ENCODE measurements at regions not wholly inside any gene's neighbourhood (a gene's known extent, or its start where the extent isn't known, plus 50 kb on each side); places are given as distances from the start of the nearest gene placed in this dataset.

- H3K9ac ChIP-seq (ENCODE audit: low read length), result no peak overlapping the region
- no peak overlapping the region for H3K4me3 ChIP-seq (ENCODE audit: low read length)
- no peak overlapping the region for H3K4me2 ChIP-seq (ENCODE audit: low read length)
- H3K9me3 ChIP-seq (ENCODE audit: low read length), result no peaks in the 10 kb centered on the region
- H3K79me2 ChIP-seq (replicated peaks; ENCODE audit: insufficient read depth, low read length), result no peaks in the 10 kb centered on the region
- H3F3A ChIP-seq (ENCODE audit: insufficient read depth, low read length, poor library complexity, severe bottlenecking), result no peaks in the 10 kb centered on the region
- H3K9me2 ChIP-seq (ENCODE audit: insufficient read depth, low read length), result no peaks in the 10 kb centered on the region
- no peak overlapping the region for H2AFZ ChIP-seq (ENCODE audit: low read depth, low read length)
- no peak overlapping the region for H3K27ac ChIP-seq (ENCODE audit: low read length)
- no peaks in the 10 kb centered on the region for H3K36me3 ChIP-seq (ENCODE audit: insufficient read depth, low read length)
- no peaks in the 10 kb centered on the region for H3K27me3 ChIP-seq (ENCODE audit: insufficient read depth, low read depth, low read length)
- no peak for TF ChIP-seq RAD21 (conservative IDR thresholded peaks at IDR 0.05)
- no peak for TF ChIP-seq TAF1 (IDR thresholded peaks at IDR 0.05; ENCODE audit: low read depth)
- H4K20me1 ChIP-seq (ENCODE audit: insufficient read depth), result no peaks in the 10 kb centered on the region
These were observed 173.2 kb downstream of the PABPC4L start for GRCh38 chr4:134028421-134028820.

GRCh38 chr4:134027931-134028330 is 173.7 kb downstream of the PABPC4L start:
- Histone ChIP-seq H3K79me2 (replicated peaks; ENCODE audit: insufficient read depth, low read length) (no peaks in the 10 kb centered on the region), H3F3A (ENCODE audit: insufficient read depth, low read length, poor library complexity, severe bottlenecking) (no peaks in the 10 kb centered on the region), H3K36me3 (ENCODE audit: insufficient read depth, low read length) (no peaks in the 10 kb centered on the region), H3K9me2 (ENCODE audit: insufficient read depth, low read length) (no peaks in the 10 kb centered on the region), H2AFZ (ENCODE audit: low read depth, low read length) (no peak overlapping the region), H3K4me3 (ENCODE audit: low read length) (no peak overlapping the region), H3K4me2 (ENCODE audit: low read length) (no peak overlapping the region), H3K9me3 (ENCODE audit: low read length) (no peaks in the 10 kb centered on the region), H3K9ac (ENCODE audit: low read length) (no peak overlapping the region), H3K27ac (ENCODE audit: low read length) (no peak overlapping the region), H4K20me1 (ENCODE audit: insufficient read depth) (no peaks in the 10 kb centered on the region), H3K27me3 (ENCODE audit: insufficient read depth, low read depth, low read length) (no peaks in the 10 kb centered on the region)
- no peak for TF ChIP-seq EP300 (conservative IDR thresholded peaks at IDR 0.05; ENCODE audit: poor library complexity, severe bottlenecking)
- no peak for TF ChIP-seq RAD21 (conservative IDR thresholded peaks at IDR 0.05)
- TF ChIP-seq EZH2 (IDR thresholded peaks at IDR 0.05; ENCODE audit: borderline replicate concordance, insufficient read depth, low read length, poor library complexity, severe bottlenecking), result no peak
- TF ChIP-seq POLR2AphosphoS5 (IDR thresholded peaks at IDR 0.05), result no peak
- no peak for TF ChIP-seq TAF1 (IDR thresholded peaks at IDR 0.05; ENCODE audit: low read depth)
- TF ChIP-seq MXI1 (conservative IDR thresholded peaks at IDR 0.05; ENCODE audit: poor library complexity, severe bottlenecking), result no peak
- no peak for TF ChIP-seq SMC3 (conservative IDR thresholded peaks at IDR 0.05; ENCODE audit: poor library complexity)
- TF ChIP-seq, protein P1, sequence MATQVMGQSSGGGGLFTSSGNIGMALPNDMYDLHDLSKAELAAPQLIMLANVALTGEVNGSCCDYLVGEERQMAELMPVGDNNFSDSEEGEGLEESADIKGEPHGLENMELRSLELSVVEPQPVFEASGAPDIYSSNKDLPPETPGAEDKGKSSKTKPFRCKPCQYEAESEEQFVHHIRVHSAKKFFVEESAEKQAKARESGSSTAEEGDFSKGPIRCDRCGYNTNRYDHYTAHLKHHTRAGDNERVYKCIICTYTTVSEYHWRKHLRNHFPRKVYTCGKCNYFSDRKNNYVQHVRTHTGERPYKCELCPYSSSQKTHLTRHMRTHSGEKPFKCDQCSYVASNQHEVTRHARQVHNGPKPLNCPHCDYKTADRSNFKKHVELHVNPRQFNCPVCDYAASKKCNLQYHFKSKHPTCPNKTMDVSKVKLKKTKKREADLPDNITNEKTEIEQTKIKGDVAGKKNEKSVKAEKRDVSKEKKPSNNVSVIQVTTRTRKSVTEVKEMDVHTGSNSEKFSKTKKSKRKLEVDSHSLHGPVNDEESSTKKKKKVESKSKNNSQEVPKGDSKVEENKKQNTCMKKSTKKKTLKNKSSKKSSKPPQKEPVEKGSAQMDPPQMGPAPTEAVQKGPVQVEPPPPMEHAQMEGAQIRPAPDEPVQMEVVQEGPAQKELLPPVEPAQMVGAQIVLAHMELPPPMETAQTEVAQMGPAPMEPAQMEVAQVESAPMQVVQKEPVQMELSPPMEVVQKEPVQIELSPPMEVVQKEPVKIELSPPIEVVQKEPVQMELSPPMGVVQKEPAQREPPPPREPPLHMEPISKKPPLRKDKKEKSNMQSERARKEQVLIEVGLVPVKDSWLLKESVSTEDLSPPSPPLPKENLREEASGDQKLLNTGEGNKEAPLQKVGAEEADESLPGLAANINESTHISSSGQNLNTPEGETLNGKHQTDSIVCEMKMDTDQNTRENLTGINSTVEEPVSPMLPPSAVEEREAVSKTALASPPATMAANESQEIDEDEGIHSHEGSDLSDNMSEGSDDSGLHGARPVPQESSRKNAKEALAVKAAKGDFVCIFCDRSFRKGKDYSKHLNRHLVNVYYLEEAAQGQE (IDR thresholded peaks at IDR 0.05; ENCODE audit: borderline replicate concordance), result no peak
- TF ChIP-seq, protein P2, sequence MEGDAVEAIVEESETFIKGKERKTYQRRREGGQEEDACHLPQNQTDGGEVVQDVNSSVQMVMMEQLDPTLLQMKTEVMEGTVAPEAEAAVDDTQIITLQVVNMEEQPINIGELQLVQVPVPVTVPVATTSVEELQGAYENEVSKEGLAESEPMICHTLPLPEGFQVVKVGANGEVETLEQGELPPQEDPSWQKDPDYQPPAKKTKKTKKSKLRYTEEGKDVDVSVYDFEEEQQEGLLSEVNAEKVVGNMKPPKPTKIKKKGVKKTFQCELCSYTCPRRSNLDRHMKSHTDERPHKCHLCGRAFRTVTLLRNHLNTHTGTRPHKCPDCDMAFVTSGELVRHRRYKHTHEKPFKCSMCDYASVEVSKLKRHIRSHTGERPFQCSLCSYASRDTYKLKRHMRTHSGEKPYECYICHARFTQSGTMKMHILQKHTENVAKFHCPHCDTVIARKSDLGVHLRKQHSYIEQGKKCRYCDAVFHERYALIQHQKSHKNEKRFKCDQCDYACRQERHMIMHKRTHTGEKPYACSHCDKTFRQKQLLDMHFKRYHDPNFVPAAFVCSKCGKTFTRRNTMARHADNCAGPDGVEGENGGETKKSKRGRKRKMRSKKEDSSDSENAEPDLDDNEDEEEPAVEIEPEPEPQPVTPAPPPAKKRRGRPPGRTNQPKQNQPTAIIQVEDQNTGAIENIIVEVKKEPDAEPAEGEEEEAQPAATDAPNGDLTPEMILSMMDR (IDR thresholded peaks at IDR 0.05; ENCODE audit: poor library complexity, severe bottlenecking), result no peak

GRCh38 chr4:134024251-134024650 is 177.3 kb downstream of the PABPC4L start:
- Histone ChIP-seq H3K4me2 (ENCODE audit: low read length) (no peak overlapping the region), H3K27me3 (ENCODE audit: insufficient read depth, low read depth, low read length) (no peaks in the 10 kb centered on the region), H3K9ac (ENCODE audit: low read length) (no peak overlapping the region), H4K20me1 (ENCODE audit: insufficient read depth) (no peaks in the 10 kb centered on the region), H3K9me2 (ENCODE audit: insufficient read depth, low read length) (no peaks in the 10 kb centered on the region), H2AFZ (ENCODE audit: low read depth, low read length) (no peak overlapping the region), H3K4me3 (ENCODE audit: low read length) (no peak overlapping the region), H3K27ac (ENCODE audit: low read length) (no peak overlapping the region), H3F3A (ENCODE audit: insufficient read depth, low read length, poor library complexity, severe bottlenecking) (no peaks in the 10 kb centered on the region), H3K79me2 (replicated peaks; ENCODE audit: insufficient read depth, low read length) (no peaks in the 10 kb centered on the region), H3K36me3 (ENCODE audit: insufficient read depth, low read length) (no peaks in the 10 kb centered on the region), H3K9me3 (ENCODE audit: low read length) (no peaks in the 10 kb centered on the region)
- no peak for TF ChIP-seq POLR2AphosphoS5 (IDR thresholded peaks at IDR 0.05)
- TF ChIP-seq, protein P2 (IDR thresholded peaks at IDR 0.05; ENCODE audit: poor library complexity, severe bottlenecking), result no peak
- TF ChIP-seq EZH2 (IDR thresholded peaks at IDR 0.05; ENCODE audit: borderline replicate concordance, insufficient read depth, low read length, poor library complexity, severe bottlenecking), result no peak
- TF ChIP-seq MXI1 (conservative IDR thresholded peaks at IDR 0.05; ENCODE audit: poor library complexity, severe bottlenecking), result no peak
- TF ChIP-seq TAF1 (IDR thresholded peaks at IDR 0.05; ENCODE audit: low read depth), result no peak
- TF ChIP-seq, protein P1 (IDR thresholded peaks at IDR 0.05; ENCODE audit: borderline replicate concordance), result no peak
- TF ChIP-seq SMC3 (conservative IDR thresholded peaks at IDR 0.05; ENCODE audit: poor library complexity), result no peak
- no peak for TF ChIP-seq EP300 (conservative IDR thresholded peaks at IDR 0.05; ENCODE audit: poor library complexity, severe bottlenecking)
- TF ChIP-seq RAD21 (conservative IDR thresholded peaks at IDR 0.05), result no peak

Measured in neural cell (in vitro differentiated cells).